Stimulated activated CD8-positive, alpha-beta memory T cell treated with anti-CD3 and anti-CD28 coated beads, Interleukin-2, amount 100 ng/mL, for 48 hours (primary cell): ENCODE measurements at regions not wholly inside any gene's neighbourhood (a gene's known extent, or its start where the extent isn't known, plus 50 kb on each side); places are given as distances from the start of the nearest gene placed in this dataset.
A peak's percentile ranks its signal among the peaks of the same experiment; 100 is the strongest.
"Not testable (repeated sequence)": the region's sequence is repeated elsewhere in the genome, so short reads cannot be mapped to it uniquely, and the experiment has no call there.

Experiments
- DNase-seq, 2 donors: peaks; one replicate each; pipeline ENCODE4 v3.0.0-alpha.2; 2020; ENCODE audit warnings: low read depth in 2 of 2

DNA sequence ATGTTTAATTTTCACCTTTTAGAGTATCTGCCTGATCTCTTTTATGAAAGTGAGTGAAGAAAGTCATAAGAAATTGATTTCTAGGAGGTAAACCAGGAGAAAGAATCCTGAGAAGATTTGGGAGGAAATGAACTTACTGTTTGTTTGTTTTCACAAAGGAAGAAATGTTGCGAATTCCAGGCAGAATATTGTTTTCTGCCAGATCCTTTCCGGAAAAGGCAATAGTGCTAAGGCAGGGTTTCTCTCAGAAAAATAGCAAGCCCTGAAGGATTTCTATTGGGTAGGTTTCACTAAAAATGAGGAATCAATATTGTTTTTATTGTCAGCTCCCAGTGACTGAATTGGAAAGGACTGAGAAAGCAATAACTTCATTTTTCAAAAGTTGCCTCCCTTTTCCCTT lies 85.7 kb upstream of the TGFBR2 start:
- no peak for DNase-seq

DNA sequence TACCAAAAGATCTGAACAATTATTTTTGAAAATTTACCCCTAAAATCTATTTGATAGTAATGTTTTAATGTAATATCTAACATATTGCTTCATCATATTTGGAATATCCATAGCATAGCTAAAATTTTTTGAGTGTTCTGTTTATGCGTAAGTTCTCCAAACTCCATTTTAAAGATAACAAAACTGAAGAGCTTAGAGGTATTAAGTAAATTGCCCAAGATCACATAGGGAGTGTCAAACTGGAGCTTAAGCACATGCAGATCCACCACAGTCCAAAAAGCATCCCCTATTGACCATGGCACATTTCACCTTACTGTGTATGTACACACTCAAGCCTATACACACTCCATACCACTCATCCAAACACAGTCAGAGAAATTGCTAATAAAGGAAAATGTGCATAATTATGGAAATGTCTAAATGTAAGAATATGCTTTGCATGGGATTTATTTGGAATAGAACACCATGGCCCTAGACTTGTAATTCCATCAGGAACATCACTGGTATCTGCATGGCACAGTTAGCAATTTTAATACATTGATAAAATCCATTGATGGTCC lies 85.2 kb upstream of the TGFBR2 start:
- no peak for DNase-seq

DNA sequence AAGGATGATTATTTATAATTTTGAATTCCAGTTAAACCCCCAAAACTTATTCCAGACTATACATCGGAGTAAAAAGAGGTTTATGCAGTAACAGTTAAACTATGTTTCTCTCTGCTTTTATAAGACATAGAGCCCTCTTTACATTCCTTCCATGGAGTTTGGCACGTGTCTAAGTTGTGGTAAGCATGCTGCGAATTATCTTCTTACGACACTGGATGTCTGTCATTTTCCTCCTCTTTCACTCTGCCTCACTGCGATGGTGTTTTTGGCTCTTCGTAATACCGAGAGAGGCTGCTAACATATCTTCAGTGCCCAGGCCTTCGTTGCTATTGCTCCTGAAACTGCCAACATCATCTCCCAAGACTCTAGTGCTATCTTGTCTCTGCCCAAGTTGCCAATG lies 83.9 kb upstream of the TGFBR2 start:
- no peak for DNase-seq

DNA sequence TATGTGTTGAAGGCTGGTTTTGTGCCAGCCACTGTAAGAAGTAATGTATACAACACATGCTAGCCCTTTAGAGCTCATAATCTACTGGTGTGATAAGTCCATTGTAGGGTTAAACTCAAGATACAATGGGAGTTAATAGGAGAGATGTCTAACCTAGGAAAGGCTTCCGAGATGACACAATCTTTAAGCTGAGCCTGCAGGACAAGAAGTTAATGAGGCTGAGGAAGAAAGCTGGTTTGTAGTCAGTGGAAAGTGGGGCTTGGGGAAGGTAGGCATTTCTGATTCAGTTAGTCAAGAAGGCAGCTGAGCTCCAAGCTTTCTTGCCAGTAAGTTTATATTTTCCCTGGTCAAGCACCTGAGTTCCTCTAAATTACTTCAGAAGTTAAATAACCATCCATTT lies 83.0 kb upstream of the TGFBR2 start:
- no peak for DNase-seq

DNA sequence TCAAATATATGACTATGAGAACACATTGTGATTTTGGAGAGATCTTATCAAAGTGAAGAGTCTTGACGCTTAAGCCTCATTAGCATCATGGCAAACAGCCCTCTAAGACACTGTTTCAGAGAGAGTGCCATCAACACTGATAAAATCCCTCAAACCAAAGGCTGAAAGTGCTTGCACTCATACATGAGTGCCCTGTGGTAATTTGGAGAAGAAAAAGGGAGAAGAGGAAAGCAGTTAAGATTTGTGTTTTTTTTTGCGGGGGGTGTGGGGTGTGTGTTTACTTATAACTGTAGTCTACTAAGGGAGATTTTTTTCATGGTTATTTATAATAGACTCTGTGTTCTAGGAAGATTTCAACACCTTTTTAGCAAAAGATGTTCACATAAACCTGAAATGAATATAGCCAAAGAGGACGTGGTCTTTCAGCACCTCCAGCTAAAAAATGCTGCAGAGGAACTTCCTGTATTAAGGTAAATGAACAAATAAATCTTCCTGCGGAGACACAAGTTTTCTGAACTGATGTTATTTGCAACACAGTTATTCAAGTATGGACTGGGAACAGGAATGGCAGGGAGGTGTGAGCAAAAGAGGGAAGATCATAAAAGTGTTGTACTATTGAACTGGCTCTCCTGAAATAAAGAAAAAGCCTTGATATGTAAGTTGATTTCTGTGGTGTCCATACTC lies 81.9 kb upstream of the TGFBR2 start:
- no peak for DNase-seq

DNA sequence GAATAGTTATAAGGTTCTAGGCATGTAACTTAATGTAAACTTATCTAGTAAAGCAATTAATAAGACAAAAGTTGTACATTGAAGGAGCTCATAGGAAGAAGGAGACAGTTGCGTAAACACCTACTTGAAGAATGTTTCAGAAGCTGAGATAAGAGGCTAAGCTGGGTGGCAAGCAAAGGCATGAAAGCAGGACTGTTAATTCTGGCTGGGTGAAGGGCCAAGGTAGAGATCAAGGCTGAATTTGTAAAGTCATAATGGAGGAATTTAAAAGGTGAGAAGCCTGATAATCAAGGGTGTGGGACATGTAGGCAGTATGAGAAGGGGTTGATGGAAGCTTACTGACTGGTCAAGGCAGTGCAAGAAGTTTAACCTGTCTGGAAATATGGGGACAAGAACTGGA lies 80.4 kb upstream of the TGFBR2 start:
- no peak for DNase-seq

DNA sequence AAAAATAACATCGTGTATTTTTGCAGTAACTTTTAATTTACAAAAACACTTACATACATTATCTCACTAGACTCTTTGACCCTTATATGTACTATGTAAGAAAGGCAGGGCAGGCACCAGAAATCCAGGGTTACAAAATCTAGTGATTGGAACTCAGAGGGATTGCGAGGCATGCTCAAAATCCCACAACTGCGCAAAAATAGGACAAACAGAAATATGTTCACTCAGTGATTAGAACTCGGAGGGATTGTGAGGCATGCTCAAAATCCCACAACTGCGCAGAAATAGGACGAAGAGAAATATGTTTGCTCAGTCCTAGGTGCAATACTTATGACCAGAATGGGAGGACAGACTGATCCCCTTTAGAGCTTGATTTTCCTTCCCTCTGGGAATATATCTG lies 79.2 kb upstream of the TGFBR2 start:
- no peak for DNase-seq

DNA sequence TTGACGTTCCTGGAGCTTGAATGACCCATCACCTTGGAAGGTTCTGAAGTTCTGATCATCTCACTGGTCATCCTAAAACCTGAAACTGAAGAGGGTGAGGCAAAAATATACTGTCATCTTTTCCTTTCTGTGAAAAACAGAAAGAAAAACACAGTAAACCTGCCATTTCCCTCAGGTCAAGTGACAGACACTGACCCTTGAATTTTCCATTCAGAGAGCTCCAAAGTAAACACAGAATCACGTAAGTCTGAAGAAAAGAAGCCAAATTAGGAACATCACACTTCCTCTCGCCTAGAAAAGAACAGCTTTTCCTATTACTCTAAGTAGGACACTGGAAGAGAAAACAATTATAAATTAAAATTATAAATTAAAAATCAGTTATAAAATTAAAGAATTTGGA lies 78.7 kb upstream of the TGFBR2 start:
- DNase-seq = no peak

DNA sequence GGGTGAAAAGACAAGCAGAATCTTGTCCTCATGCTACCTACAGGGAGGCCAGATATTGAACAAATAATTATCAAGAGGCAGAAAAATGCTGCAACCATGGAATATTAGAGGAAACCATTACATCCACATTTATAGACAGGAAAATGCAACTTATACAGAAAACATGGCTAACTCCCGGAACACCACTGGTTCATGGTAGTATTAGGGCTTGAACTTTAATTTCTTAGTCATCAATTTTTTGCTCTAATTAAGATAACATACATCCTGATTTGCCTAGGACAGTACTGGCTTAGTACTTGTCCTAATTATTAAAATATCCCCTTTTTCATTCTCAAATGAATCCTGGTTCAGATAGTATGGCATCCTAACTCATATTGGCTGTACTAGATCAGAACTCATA lies 76.3 kb upstream of the TGFBR2 start:
- DNase-seq = no peak

DNA sequence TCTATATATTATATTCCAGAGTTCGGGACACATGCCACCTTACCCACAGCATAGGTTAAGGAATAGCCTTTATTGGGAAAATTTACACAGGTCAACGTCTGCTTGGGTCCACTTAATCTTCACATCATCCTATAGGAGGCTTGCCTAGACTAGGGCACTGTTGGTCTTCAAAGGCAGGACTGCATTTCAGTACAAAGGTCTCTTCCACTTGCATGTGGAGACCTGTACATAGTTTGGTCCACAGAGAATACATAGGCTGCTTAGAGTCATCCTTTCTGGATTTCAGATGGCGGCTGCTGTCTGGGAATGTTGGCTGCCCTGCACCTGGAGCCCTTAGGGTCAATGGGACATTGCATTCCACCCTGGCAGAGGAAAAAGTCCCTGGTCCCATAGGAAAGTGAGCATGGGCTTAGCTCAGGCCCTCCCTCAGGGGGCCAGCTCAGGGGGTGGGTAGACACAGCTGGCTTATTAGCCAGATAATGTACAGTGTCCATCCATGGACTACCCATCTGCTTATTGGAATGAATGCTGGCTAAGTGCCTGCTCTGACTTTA lies 75.3 kb upstream of the TGFBR2 start:
- DNase-seq = no peak

DNA sequence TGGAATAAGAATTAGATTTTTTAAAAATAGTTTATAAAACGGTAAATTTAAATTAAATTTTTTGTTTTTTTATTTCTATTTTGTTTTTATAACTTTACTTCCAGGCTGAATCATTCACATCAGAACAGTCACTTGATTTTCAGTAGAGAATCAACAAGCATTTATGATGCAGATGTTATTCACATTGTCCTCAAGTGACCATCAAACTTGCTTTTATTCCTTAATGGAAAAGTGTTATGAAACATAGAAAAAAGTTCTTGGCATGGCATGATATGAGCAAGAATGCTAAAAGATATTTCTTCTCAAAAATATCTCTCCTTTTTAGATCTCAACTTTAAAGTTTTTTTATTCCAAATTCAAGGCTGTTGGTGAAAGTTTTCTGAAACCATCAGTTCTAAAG lies 70.9 kb upstream of the TGFBR2 start:
- DNase-seq = no peak

DNA sequence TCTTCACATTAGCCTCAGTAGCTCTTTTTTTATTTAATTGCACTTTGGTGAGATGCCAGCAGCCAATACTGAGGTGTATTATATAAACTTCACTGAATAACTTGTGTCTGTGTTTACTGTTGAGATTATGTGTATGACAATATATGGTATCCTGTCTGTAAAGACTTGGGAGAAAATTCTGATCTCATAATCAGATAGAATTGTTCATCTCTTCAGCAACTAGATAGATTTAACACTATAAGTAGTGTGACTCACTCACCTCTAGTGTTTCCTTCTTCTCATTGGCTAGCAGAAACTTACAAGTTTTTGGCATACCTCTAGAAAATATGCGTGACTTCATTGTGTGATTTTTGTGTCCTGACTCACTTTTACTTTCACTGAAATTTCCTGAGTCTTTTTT lies 67.6 kb upstream of the TGFBR2 start:
- DNase-seq = no peak

DNA sequence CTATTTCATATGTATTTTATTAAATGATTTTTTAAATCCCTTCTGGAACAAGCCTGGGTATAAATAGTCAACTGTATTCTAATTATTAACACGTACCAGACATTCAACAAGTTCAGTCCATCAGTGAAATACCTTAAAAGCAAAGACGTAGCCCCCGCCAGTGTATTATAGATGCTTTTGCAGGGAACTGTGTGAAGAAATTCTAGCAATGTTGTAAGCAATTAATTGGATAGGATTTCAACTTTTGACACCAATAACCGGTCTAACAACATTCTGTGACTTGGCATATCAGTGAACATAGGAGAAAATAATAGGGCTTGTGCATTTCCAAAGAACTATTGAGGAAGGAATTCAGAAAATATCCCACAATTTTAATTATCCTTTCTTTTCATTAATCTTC lies 67.2 kb upstream of the TGFBR2 start:
- DNase-seq = no peak

DNA sequence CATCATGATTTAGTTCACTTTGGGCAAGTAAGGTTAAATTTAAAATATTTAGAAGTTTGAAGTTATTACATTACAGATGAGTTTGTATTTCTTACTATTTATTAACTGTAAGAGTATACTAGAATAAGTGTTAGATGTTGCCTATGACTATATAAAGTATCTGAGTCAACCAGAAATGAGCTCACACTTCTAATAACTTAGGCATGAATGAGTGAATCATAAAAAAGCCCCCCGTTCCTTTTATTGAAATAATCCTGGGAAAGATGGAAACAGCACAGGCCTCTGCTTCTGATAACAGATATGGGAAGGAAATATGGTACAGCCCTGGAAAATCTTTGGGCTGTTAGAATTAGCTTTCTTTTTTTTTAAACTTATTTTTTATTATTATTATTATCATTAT lies 66.6 kb upstream of the TGFBR2 start:
- DNase-seq = no peak

DNA sequence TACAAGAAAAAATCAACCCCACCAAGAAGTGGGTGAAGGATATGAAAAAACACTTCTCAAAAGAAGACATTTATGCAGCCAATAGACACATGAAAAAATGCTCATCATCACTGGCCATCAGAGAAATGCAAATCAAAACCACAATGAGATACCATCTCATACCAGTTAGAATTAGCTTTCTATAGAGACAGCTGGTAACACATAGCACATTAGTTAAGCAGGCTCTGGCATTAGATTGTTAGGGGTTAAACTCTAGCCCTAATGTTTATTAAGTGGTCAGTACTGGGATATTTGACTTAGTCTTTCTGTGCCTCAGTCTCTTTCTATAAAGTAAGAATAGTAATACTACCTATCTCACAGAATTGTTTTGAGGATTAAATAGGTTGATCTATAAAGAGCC lies 65.2 kb upstream of the TGFBR2 start:
- DNase-seq = not testable (repeated sequence)

DNA sequence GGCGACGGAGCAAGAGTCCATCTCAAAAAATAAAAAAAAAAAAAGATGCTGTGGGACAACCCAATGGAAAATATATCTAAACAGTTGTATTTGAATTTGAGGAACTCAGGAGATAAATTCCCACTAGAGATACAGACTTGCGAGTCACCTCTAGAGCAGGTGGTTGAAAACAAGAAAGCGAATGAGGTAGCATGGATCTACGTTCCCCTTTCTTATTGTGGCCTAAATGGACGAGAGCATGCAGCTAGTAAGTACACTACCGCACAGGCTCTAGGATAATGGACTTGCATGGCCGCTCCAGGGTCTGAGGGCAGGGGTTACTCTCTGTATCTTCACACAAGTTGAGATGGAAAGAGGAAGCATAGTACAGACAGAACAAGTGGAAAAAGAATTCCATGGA lies 63.5 kb upstream of the TGFBR2 start:
- DNase-seq = no peak

DNA sequence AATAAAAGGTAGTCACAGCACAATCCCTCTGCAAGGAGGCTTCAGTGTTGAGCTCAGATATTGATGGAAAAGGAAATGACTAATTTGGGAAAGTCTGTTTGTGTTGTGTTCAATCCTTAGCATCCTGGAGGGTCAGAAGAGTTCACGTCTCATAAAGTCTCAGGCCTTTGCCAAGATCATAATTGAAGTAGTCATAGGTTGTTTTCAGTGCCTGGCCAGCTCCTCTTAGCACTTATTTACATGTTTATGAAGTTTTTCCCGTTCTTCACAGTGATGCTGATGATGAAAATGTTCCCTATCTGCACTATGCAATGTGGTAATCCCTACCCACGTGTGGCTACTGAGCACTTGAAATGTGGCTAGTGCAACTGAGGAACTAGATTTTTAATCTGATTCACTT lies 61.6 kb upstream of the TGFBR2 start:
- DNase-seq = no peak

DNA sequence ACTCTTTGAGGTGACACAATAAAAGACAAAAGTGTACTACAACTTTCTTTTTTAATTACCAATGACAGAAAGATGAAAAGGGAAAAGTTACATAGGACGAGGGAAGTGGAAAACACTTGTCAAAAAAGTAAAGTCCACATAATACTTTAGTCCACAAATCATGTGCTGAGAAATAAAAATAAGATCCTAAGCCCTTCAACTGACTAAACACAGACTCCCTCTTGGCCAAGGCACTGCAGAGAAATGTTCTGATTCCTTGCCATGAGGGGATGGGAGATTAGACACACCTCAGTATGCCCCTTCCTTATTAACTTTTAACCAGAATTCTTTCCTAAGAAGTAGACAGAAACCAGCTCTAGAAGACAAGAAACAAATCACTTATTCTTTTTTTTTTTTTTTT lies 59.5 kb upstream of the TGFBR2 start:
- no peak for DNase-seq

DNA sequence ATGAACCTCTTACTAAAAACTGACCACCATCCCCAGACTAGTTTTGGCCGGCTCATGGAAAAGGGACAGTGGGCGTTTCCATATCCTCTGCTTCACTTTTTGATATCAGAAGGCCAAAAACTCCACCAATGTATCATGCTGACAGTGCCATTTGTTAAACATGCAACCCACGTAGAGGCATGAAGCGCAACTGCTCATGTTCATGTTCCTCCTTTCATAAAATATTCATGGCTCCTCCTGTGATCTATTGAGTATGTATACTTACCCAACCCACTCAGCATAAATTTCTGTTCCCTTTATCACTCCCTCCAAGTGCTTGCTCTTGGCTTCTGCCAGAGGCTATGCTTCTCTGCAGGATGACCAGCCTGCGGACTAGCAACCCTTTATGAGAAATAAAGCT lies 58.7 kb upstream of the TGFBR2 start:
- DNase-seq = no peak

DNA sequence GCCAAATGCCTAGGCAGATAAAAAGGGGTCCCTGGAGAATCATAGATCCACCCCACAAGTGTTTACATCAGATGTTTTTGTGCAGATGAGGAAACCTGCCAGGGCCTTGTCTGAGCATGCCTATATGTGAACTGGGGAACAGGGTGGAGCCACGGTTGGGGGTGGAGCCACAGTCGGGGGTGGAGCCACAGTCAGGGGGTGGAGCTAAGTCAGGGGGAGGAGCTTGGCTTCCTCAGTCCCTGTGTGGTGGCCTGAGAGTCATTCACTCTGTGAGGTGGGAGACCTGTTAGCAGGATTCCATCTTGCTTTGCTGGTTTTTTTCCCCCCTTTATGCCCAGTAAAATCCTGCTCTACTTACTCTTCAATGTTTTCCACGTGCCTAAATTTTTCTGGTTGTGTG lies 57.8 kb upstream of the TGFBR2 start:
- DNase-seq = peak; percentile 4 to 7

DNA sequence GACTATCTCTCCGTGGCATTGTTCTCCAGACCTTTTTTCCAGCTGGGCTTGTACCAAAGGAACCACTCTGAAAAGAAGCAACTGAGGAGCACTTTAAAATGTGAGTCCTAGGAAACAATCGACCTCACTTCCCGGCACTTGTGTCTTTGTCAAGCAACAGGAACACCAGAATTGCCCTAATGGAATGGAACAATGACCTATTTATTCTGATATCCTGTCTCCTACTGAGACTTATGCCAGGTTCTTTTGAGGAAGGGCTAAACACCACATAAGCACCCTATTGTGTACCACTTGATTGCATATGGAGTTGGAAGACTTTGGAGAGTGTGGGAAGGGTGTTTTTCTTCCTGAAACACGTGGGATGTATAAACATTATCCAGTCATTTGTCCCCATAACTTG lies 56.8 kb upstream of the TGFBR2 start:
- no peak for DNase-seq

DNA sequence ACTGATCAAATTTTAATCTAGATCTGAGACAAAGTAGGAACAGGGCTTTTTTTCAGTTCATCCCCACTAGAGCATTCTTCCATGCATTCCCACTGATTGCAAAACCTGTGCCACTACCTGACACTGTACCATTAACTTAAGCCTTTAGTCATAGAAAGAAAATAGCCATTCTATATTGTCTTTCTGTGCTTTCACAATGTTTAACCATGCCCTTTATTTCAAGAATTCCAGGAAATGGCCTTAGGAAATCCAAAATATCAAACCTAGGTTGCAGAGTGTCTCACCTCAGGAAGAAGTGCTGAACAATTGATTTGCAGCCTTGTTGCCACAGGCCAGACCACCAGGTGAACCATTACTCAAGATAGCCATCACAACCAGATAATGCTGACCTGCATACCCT lies 56.2 kb upstream of the TGFBR2 start:
- no peak for DNase-seq

DNA sequence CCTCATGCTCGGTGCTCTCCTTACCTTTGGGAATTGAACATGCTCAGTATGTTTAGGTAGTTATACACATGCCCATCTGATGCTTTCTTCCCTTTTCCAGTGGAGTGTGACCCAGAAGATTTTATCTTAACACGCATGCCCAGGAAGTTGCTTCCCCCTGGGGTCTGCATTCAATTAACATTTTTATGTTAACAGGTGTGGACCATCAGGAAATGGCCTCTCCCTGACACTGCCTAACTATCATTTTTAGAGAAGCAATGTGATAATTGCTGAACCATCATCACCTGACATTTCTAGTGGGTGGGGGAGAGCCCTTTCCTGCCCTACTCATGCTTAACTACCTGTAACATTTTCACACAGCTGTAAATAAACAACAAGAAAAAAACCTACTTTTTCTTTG lies 55.1 kb upstream of the TGFBR2 start:
- no peak for DNase-seq

DNA sequence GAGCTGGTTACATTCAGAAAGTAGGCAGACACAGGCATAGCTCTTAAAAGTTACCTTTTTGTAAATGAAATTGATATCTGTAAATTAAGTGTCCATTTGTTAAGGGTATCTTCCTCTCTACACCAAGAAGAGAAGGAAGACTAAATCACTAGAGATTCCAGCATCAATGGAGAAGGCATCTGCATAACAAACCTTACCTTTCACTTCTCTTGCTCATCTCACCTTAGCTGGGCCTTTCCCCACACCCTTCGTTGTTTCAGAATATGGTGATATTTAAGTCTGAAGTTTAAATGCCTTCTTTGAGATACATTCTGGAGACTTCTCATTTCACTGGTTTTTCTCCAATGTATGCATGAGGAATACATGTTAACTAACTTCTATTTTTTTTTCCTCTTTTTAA lies 54.5 kb upstream of the TGFBR2 start:
- DNase-seq = no peak
